ENCODE measurements at regions not wholly inside any gene's neighbourhood (a gene's known extent, or its start where the extent isn't known, plus 50 kb on each side); places are given as distances from the start of the nearest gene placed in this dataset.

DNA sequence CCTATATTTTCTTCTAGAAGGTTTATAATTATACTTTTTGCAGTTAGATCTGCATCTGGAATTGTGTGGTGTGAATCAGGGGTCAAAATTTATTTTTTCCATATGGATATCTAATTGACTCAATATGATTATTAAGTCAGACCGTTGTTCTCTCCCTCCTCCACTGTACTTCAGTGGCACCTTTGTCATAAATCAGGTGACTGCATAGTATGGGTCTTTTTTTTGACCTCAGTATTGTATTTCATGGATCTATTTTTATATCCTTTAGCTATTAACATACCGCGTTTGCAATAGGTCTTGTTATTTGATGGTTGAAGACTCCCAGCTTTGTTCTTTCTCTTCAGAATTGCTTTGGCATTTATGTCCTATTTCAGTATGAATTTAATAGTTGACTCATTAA is 107.4 kb downstream of the BOD1 start:
- TF ChIP-seq, protein P1, sequence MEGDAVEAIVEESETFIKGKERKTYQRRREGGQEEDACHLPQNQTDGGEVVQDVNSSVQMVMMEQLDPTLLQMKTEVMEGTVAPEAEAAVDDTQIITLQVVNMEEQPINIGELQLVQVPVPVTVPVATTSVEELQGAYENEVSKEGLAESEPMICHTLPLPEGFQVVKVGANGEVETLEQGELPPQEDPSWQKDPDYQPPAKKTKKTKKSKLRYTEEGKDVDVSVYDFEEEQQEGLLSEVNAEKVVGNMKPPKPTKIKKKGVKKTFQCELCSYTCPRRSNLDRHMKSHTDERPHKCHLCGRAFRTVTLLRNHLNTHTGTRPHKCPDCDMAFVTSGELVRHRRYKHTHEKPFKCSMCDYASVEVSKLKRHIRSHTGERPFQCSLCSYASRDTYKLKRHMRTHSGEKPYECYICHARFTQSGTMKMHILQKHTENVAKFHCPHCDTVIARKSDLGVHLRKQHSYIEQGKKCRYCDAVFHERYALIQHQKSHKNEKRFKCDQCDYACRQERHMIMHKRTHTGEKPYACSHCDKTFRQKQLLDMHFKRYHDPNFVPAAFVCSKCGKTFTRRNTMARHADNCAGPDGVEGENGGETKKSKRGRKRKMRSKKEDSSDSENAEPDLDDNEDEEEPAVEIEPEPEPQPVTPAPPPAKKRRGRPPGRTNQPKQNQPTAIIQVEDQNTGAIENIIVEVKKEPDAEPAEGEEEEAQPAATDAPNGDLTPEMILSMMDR (IDR thresholded peaks at IDR 0.05; ENCODE audit: low read depth, low read length), result no peak
- TF ChIP-seq EZH2phosphoT487 (IDR thresholded peaks at IDR 0.05; ENCODE audit: low read depth), result no peak
